Embryonic facial prominence (tissue), 1 donor: ENCODE measurements at regions not wholly inside any gene's neighbourhood (a gene's known extent, or its start where the extent isn't known, plus 50 kb on each side); places are given as distances from the start of the nearest gene placed in this dataset.

Experiments used
- DNase-seq: peaks from one replicate; pipeline ENCODE4 v3.0.0-alpha.2; 2016; ENCODE audit errors: extremely low spot score

GRCh38 chr11:110928391-110928790, 216.2 kb upstream of the ARHGAP20 start:
- no peak for DNase-seq

- DNase-seq = no peak
Observed at GRCh38 chr11:110921742-110922521, 209.7 kb upstream of the ARHGAP20 start.

- DNase-seq = no peak
Observed at GRCh38 chr11:110919241-110919922, 207.1 kb upstream of the ARHGAP20 start.

GRCh38 chr11:110918351-110918750, 206.1 kb upstream of the ARHGAP20 start:
- no peak for DNase-seq

GRCh38 chr11:110912437-110912836, 200.2 kb upstream of the ARHGAP20 start:
- DNase-seq = no peak

GRCh38 chr11:110910384-110910783, 198.1 kb upstream of the ARHGAP20 start:
- no peak for DNase-seq

- DNase-seq = no peak
Observed at GRCh38 chr11:110909336-110909735, 197.1 kb upstream of the ARHGAP20 start.

GRCh38 chr11:110908401-110909105, 196.3 kb upstream of the ARHGAP20 start:
- no peak for DNase-seq

GRCh38 chr11:110907629-110908028, 195.4 kb upstream of the ARHGAP20 start:
- no peak for DNase-seq

GRCh38 chr11:110903830-110904229, 191.6 kb upstream of the ARHGAP20 start:
- no peak for DNase-seq

GRCh38 chr11:110903378-110903777, 191.1 kb upstream of the ARHGAP20 start:
- no peak for DNase-seq

GRCh38 chr11:110901441-110901840, 189.2 kb upstream of the ARHGAP20 start:
- DNase-seq = no peak

GRCh38 chr11:110900426-110900825, 188.2 kb upstream of the ARHGAP20 start:
- no peak for DNase-seq

- no peak for DNase-seq
Observed at GRCh38 chr11:110897035-110897434, 184.8 kb upstream of the ARHGAP20 start.

- no peak for DNase-seq
Observed at GRCh38 chr11:110896358-110896757, 184.1 kb upstream of the ARHGAP20 start.

- DNase-seq = no peak
Observed at GRCh38 chr11:110894224-110894623, 182.0 kb upstream of the ARHGAP20 start.

GRCh38 chr11:110892741-110893285, 180.6 kb upstream of the ARHGAP20 start:
- DNase-seq = no peak

- DNase-seq = no peak
Observed at GRCh38 chr11:110891411-110891810, 179.2 kb upstream of the ARHGAP20 start.

- no peak for DNase-seq
Observed at GRCh38 chr11:110890995-110891394, 178.8 kb upstream of the ARHGAP20 start.

GRCh38 chr11:110886288-110886970, 174.2 kb upstream of the ARHGAP20 start:
- no peak for DNase-seq

GRCh38 chr11:110883256-110883655, 171.0 kb upstream of the ARHGAP20 start:
- no peak for DNase-seq

- no peak for DNase-seq
Observed at GRCh38 chr11:110878513-110878912, 166.3 kb upstream of the ARHGAP20 start.
